SK-N-SH (cell line): ENCODE measurements at regions not wholly inside any gene's neighbourhood (a gene's known extent, or its start where the extent isn't known, plus 50 kb on each side); places are given as distances from the start of the nearest gene placed in this dataset.
A peak's percentile ranks its signal among the peaks of the same experiment; 100 is the strongest.

Experiments used
- CTCF ChIA-PET: fragments of 300-600, 350-600 bp; formaldehyde crosslinking; extraction: SDS; loops from one replicate; lab custom pipeline; 2021; lab: Yijun Ruan, JAX
- POLR2A ChIA-PET: fragments of 350-600 bp; sonication (Branson Sonifier 250); formaldehyde crosslinking; extraction: SDS; loops from one replicate; lab custom pipeline; 2020; ENCODE audit warnings: antibody characterized with exemption, inconsistent platforms; lab: Yijun Ruan, JAX
- DNase-seq: peaks from one replicate; pipeline ENCODE4 v3.0.0; 2012
- H2AFZ ChIP-seq: fragments of 200-600 bp; sonication (generic); 2 replicates; pipeline ENCODE4 v1.8.1; 2016; ENCODE audit warnings: antibody characterized with exemption, mild to moderate bottlenecking, low read depth
- H3F3A ChIP-seq: fragments of 200-600 bp; sonication (generic); replicated peaks from 2 replicates; pipeline ENCODE3; 2016; ENCODE audit warnings: antibody characterized with exemption, mild to moderate bottlenecking; ENCODE audit not compliant: insufficient read depth
- H3K27ac ChIP-seq, 2 experiments: fragments of 200-500 bp in 1 of 2; fragments of 200-600 bp in 1 of 2; sonication (Bioruptor generic) in 1 of 2; sonication (generic), shearing (Covaris generic) in 1 of 2; 2 replicates each; pipeline versions ENCODE4 v1.5.1 to v1.6.1; 2014 to 2016; ENCODE audit warnings: low read depth in 2 of 2, inconsistent platforms in 1 of 2, low read length in 1 of 2, mild to moderate bottlenecking in 1 of 2, mixed read lengths in 1 of 2
- H3K27me3 ChIP-seq: fragments of 200-600 bp; sonication (generic), shearing (Covaris generic); 2 replicates; pipeline ENCODE4 v1.6.1; 2016; ENCODE audit warnings: mixed run types; ENCODE audit not compliant: insufficient read depth
- H3K36me3 ChIP-seq, 2 experiments: fragments of 200-500 bp in 1 of 2; fragments of 200-600 bp in 1 of 2; sonication (Bioruptor generic) in 1 of 2; sonication (generic) in 1 of 2; replicated peaks in 1 of 2; 2 replicates each; pipeline versions ENCODE3 to v1.5.1; 2014 to 2016; ENCODE audit warnings: low read length in 1 of 2, mild to moderate bottlenecking in 1 of 2; ENCODE audit not compliant: insufficient read depth in 2 of 2, control insufficient read depth in 1 of 2
- H3K4me1 ChIP-seq, 2 experiments: fragments of 200-500 bp in 1 of 2; fragments of 200-600 bp in 1 of 2; sonication (Bioruptor generic) in 1 of 2; sonication (generic), shearing (Covaris generic) in 1 of 2; 2 replicates each; pipeline versions ENCODE4 v1.5.1 to v1.6.1; 2014 to 2016; ENCODE audit warnings: low read depth in 1 of 2, low read length in 1 of 2, mixed run types in 1 of 2; ENCODE audit not compliant: insufficient read depth in 2 of 2, control insufficient read depth in 1 of 2
- H3K4me2 ChIP-seq: fragments of 200-600 bp; sonication (generic), shearing (Covaris generic); 2 replicates; pipeline ENCODE4 v1.6.1; 2017; ENCODE audit warnings: mixed run types
- H3K4me3 ChIP-seq, 2 experiments: fragments of 200-500 bp in 1 of 2; fragments of 200-600 bp in 1 of 2; sonication (Bioruptor generic) in 1 of 2; sonication (generic), shearing (Covaris generic) in 1 of 2; 2 replicates each; pipeline versions ENCODE4 v1.5.1 to v1.8.1; 2014 to 2016; ENCODE audit warnings: low read depth in 2 of 2, inconsistent platforms in 1 of 2, low read length in 1 of 2, mild to moderate bottlenecking in 1 of 2, mixed read lengths in 1 of 2, moderate library complexity in 1 of 2
- H3K79me2 ChIP-seq: fragments of 200-600 bp; sonication (generic); 2 replicates; pipeline ENCODE4 v1.8.1; 2017; ENCODE audit warnings: mild to moderate bottlenecking; ENCODE audit not compliant: insufficient read depth
- H3K9ac ChIP-seq: fragments of 200-600 bp; sonication (generic); 2 replicates; pipeline ENCODE4 v1.6.1; 2017; ENCODE audit warnings: mixed run types
- H3K9me2 ChIP-seq: fragments of 200-600 bp; sonication (generic); 2 replicates; pipeline ENCODE4 v1.6.1; 2017; ENCODE audit warnings: mixed run types
- H3K9me3 ChIP-seq: fragments of 200-600 bp; sonication (generic); 2 replicates; pipeline ENCODE4 v1.6.1; 2017; ENCODE audit warnings: mixed run types, mild to moderate bottlenecking, moderate library complexity
- H4K20me1 ChIP-seq: fragments of 200-600 bp; sonication (generic); 2 replicates; pipeline ENCODE4 v1.6.1; 2017; ENCODE audit warnings: mild to moderate bottlenecking, mixed run types; ENCODE audit not compliant: insufficient read depth
- CHD2 ChIP-seq: fragments of 150-350 bp; IDR thresholded peaks from 2 replicates; pipeline ENCODE4 v1.6.1; 2018; ENCODE audit warnings: low read length; ENCODE audit not compliant: partially characterized antibody
- CTCF ChIP-seq: fragments of 200-600 bp; sonication (generic); IDR thresholded peaks from 2 replicates; pipeline ENCODE4 v1.6.1; 2017; ENCODE audit warnings: antibody characterized with exemption, mild to moderate bottlenecking, moderate library complexity
- FOSL2 ChIP-seq: IDR thresholded peaks from 2 replicates; pipeline ENCODE4 v1.4.0; 2012; ENCODE audit warnings: low read depth, mild to moderate bottlenecking, moderate library complexity, borderline replicate concordance
- FOXJ3 ChIP-seq: sonication (generic); formaldehyde crosslinking; IDR thresholded peaks from 2 replicates; pipeline ENCODE4 v1.5.1; 2020; ENCODE audit warnings: mild to moderate bottlenecking, missing genetic modification reagents
- FOXM1 ChIP-seq: IDR thresholded peaks from 2 replicates; pipeline ENCODE4 v1.4.0; 2012; ENCODE audit warnings: low read depth, mild to moderate bottlenecking
- GABPA ChIP-seq: IDR thresholded peaks from 2 replicates; pipeline ENCODE4 v1.4.0; 2012; ENCODE audit warnings: low read depth, mild to moderate bottlenecking
- IRF3 ChIP-seq: fragments of 150-350 bp; IDR thresholded peaks from 2 replicates; pipeline ENCODE4 v1.6.1; 2016; ENCODE audit warnings: mild to moderate bottlenecking, low read depth, low read length
- MXI1 ChIP-seq: IDR thresholded peaks from 2 replicates; pipeline ENCODE4 v1.6.1; 2012; ENCODE audit warnings: mild to moderate bottlenecking, low read depth, low read length, improper control_type of control experiment
- NFIC ChIP-seq: IDR thresholded peaks from 2 replicates; pipeline ENCODE4 v1.4.0; 2012; ENCODE audit warnings: borderline replicate concordance
- RAD21 ChIP-seq: IDR thresholded peaks from 2 replicates; pipeline ENCODE4 v1.6.1; 2012; ENCODE audit warnings: mild to moderate bottlenecking, low read length
- RCOR1 ChIP-seq: fragments of 150-350 bp; IDR thresholded peaks from 2 replicates; pipeline ENCODE4 v1.6.1; 2017; ENCODE audit warnings: antibody characterized with exemption, low read length
- RFX5 ChIP-seq: IDR thresholded peaks from 2 replicates; pipeline ENCODE4 v1.6.1; 2012; ENCODE audit warnings: mild to moderate bottlenecking, improper control_type of control experiment, low read length
- SMC3 ChIP-seq: IDR thresholded peaks from 2 replicates; pipeline ENCODE4 v1.6.1; 2012; ENCODE audit warnings: low read depth, low read length, improper control_type of control experiment
- TAF1 ChIP-seq: IDR thresholded peaks from 2 replicates; pipeline ENCODE4 v1.6.1; 2012; ENCODE audit warnings: low read depth, mild to moderate bottlenecking, low read length, moderate library complexity, borderline replicate concordance
- USF2 ChIP-seq: fragments of 150-350 bp; IDR thresholded peaks from 2 replicates; pipeline ENCODE4 v1.6.1; 2017; ENCODE audit warnings: antibody characterized with exemption, low read length, low read depth, borderline replicate concordance
- WGBS: methylation state at CpG from one replicate; pipeline ENCODE4 v1.1.6; 2017; ENCODE audit warnings: low lambda C conversion rate; 5-methylcytosine and 5-hydroxymethylcytosine counted together
- TF ChIP-seq, protein P1 (sequence below): IDR thresholded peaks from 2 replicates; pipeline ENCODE4 v1.6.1; 2012; ENCODE audit warnings: mild to moderate bottlenecking, low read depth, low read length, moderate library complexity

GRCh38 chr3:104596551-104596950 lies 770.2 kb upstream of the ALCAM start:
- WGBS, result 51% methylated on average over 2 of the region's 2 CpGs
- H3K4me2 ChIP-seq, result no peak overlapping the region
- H3K4me1 ChIP-seq, result no peaks in the 10 kb centered on the region; a peak in 1 of 4 replicates
- CTCF ChIA-PET, result interaction anchor here (0.6 to 5.9 kb wide), 24 partner anchors 10 to 921 kb away, joined by 3 to 63 read pairs (median 4); partner anchors contain the start of gene ALCAM
- TF ChIP-seq FOXM1 (no peak), RFX5 (no peak), IRF3 (no peak), RCOR1 (no peak), CTCF (peak; percentile 60), RAD21 (peak; percentile 80), SMC3 (peak; percentile 78), NFIC (no peak)
- TF ChIP-seq, protein P1, sequence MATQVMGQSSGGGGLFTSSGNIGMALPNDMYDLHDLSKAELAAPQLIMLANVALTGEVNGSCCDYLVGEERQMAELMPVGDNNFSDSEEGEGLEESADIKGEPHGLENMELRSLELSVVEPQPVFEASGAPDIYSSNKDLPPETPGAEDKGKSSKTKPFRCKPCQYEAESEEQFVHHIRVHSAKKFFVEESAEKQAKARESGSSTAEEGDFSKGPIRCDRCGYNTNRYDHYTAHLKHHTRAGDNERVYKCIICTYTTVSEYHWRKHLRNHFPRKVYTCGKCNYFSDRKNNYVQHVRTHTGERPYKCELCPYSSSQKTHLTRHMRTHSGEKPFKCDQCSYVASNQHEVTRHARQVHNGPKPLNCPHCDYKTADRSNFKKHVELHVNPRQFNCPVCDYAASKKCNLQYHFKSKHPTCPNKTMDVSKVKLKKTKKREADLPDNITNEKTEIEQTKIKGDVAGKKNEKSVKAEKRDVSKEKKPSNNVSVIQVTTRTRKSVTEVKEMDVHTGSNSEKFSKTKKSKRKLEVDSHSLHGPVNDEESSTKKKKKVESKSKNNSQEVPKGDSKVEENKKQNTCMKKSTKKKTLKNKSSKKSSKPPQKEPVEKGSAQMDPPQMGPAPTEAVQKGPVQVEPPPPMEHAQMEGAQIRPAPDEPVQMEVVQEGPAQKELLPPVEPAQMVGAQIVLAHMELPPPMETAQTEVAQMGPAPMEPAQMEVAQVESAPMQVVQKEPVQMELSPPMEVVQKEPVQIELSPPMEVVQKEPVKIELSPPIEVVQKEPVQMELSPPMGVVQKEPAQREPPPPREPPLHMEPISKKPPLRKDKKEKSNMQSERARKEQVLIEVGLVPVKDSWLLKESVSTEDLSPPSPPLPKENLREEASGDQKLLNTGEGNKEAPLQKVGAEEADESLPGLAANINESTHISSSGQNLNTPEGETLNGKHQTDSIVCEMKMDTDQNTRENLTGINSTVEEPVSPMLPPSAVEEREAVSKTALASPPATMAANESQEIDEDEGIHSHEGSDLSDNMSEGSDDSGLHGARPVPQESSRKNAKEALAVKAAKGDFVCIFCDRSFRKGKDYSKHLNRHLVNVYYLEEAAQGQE, result no peak
- TF ChIP-seq, all 33 proteins: peak for 3
- peak; percentile 14 for DNase-seq
- Histone ChIP-seq H3K4me3 (no peak overlapping the region; a peak in 1 of 4 replicates), H2AFZ (no peak overlapping the region), H3K9ac (no peak overlapping the region), H3K27me3 (no peaks in the 10 kb centered on the region), H3K27ac (no peak overlapping the region), H3K36me3 (no peaks in the 10 kb centered on the region), H4K20me1 (no peaks in the 10 kb centered on the region), H3K9me2 (no peaks in the 10 kb centered on the region), H3K9me3 (no peaks in the 10 kb centered on the region), H3F3A (no peaks in the 10 kb centered on the region), H3K79me2 (no peaks in the 10 kb centered on the region)
- POLR2A ChIA-PET, result no interaction called here

DNA sequence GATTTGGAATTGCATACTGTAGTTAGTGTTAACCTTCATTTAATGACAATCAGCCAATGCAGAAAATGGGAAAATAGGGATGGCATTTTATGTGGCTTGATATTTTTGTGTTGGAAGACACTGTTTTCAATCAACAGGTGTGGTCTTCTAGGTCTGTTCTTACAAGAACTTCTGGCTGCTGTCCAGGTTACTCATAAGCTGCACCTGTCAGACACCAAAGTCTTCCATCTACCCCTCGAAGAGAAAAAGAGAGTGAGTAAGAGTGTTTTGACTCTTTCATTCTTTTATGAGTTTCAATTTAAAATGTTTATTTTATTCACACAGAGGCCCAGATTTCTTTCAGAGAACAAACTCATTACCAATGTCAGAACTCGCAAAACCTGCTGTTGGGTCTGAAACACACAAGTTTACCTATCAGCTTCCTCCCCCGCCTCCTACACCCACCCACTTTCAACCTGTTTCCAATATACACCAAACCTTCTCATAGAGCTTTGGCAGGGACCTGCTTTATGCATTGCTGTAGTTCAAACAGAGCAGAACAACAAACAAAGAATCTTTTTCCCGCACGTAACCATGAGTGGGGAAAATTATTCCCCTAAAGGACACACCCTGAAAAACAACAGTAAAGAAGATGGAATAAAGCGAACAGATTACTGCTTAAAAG lies 767.7 kb upstream of the ALCAM start:
- Histone ChIP-seq H3K9me3 (no peaks in the 10 kb centered on the region), H3K4me3 (no peak overlapping the region), H3K9me2 (no peaks in the 10 kb centered on the region), H4K20me1 (no peaks in the 10 kb centered on the region), H3K27ac (no peak overlapping the region), H2AFZ (no peak overlapping the region), H3F3A (no peaks in the 10 kb centered on the region), H3K36me3 (no peaks in the 10 kb centered on the region), H3K9ac (no peak overlapping the region), H3K79me2 (no peaks in the 10 kb centered on the region), H3K4me1 (no peaks in the 10 kb centered on the region; a peak in 1 of 4 replicates), H3K27me3 (no peaks in the 10 kb centered on the region), H3K4me2 (no peak overlapping the region)
- POLR2A ChIA-PET, result no interaction called here
- WGBS, result 85% methylated on average over 6 of the region's 6 CpGs
- CTCF ChIA-PET, result interaction anchor here (1.0 to 5.9 kb wide), 2 partner anchors 28 to 769 kb away, joined by 3 to 63 read pairs; partner anchors contain the start of gene ALCAM
- no peak for DNase-seq
- TF ChIP-seq CHD2 (no peak), TAF1 (no peak), FOXM1 (no peak), MXI1 (no peak), IRF3 (no peak), GABPA (no peak), FOXJ3 (no peak), NFIC (no peak), FOSL2 (no peak), USF2 (no peak)
